Fibroblast of skin of back (primary cell): ENCODE measurements at regions not wholly inside any gene's neighbourhood (a gene's known extent, or its start where the extent isn't known, plus 50 kb on each side); places are given as distances from the start of the nearest gene placed in this dataset.

Experiments used
- DNase-seq: peaks from one replicate; pipeline ENCODE4 v3.0.0-alpha.2; 2013

DNA sequence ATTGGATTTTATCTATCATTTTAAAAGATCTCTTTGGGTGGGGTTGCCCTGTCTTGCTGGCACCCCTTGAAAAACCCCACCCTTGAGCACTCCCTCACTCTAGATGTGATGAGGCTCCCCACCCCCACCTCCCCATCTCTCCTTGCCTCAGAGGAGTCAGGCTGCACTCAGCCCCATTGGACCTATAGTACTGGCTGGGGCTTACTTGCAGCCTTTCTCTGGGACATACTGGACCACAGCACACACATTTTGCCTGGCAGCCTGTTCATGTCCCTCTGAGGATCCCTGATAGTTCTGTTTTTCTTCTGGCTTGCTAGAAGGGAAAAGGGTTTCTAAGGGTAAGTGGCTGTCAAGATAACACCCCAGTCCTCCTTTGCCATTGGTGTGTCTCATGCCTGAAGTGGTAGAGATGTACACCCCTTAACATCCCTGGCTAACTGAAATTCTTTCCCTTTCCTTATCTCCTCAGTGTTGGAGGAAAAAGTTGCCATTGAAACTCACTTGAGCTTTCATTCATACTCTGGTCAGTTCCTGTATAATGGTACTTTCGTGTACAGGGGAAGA is 553.4 kb upstream of the CITED2 start:
- no peak for DNase-seq

GRCh38 chr6:139927236-139927635 is 552.8 kb upstream of the CITED2 start:
- peak; percentile 63 for DNase-seq

DNA sequence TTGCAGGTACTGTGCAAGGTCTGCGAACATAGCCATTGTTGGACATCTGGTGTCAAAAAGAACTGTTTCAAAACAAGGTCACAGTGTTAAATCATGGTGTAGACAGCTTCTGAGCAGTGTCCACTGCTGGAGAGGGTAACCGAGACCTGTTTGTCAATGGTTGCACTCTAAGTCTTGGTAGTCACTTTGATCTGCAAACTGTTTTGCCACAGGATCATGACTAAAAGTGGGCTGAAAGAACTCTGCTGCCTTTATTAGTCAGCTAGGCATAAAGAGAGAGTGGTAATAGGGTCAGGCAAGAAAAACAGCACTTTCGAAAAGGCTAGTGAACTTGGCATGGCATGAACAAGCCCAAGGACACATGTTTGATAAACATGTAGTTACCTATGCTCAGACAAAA is 552.3 kb upstream of the CITED2 start:
- no peak for DNase-seq

- peak; percentile 96 for DNase-seq
These were observed 551.6 kb upstream of the CITED2 start for GRCh38 chr6:139925894-139926641.

DNA sequence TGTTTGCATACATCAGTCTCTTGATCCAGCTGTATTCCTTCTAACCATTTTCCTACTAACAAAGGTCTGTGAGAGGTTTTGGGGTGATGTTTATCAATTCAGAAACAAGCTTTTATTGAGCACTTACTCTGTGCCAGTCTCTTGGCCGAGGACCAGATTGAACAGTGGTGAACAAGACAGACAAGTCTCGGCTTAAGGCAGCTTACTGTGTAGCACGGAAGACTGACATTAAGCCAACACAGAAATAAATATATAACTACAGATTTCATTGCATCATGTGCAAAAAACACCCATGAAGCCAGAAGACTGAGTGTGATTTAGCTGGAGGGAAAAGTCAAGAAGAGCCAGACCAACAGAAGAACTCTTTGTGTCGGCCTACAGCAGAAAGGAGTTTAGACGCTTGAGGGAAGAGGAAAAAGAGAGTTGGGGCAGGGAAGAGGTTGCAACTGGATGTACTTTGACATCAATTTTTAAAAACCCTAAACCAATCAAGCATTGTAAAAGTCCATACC is 549.6 kb upstream of the CITED2 start:
- no peak for DNase-seq

DNA sequence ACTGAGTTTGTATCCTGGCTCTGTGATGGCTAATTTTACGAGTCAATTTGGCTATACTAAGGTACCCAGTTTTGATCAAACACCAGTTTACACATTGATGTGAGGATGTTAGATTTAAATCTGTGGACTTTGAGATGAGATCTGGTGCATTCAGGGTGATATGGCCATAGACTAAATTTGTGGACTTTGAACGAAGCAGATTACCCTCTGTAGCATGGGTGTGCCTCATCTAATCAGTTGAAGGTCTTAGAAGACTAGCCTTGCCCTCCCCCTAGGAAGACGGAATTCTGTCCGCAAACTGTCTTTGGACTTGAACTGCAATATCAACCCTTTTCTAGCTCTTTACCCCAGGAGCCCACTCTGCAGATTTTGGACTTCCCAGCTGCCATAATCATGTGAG is 547.8 kb upstream of the CITED2 start:
- DNase-seq, result no peak

DNA sequence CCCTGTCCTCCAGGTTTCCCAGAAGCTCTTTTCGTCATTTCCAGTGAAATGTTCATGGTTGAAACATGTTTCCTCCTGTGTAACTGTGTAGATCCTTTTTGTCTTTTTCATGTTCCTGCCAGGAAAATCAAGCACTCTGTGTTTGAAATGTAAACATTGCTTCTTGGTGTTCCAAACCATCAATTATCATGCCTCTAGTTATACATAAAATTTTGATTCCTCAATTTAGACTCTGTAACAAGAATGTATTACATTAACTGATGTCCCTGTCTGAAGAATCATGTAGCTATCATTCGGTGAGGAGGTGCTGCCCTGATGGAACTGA is 546.3 kb upstream of the CITED2 start:
- DNase-seq, result no peak

DNA sequence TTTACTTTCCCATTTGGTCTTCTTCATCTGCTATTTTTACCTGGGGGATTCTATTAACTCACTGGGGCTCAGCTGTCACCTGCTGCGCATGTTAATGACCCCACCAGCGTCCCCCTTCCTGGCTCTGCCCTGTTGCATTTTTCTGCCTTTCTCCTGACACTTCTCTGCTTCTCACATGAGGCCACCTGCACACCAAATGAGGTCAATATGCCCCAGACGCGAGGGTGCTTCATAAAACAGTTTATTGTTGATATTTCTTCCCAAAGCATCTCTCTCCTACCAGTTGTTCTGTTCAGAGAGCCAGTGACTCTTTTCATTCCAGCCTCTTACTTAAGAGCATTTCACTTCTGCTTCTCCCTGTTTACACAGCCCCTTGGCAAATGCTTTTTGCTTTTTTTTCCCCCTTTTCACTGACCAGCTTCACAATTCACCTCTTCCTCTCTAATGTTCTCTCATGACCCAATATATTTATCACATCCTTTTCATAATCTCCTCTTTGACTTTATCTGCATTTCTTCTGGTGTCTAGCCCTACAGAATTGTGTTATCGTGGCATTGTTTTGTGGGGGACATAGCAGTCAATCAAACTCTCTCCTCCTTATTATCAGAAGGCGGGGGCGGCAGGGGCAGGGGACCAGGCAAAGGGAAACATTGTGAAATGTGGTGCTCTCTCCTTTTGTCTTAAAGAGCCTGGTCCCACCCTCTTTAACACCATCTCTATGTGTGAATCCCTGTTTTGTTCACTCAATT is 545.8 kb upstream of the CITED2 start:
- DNase-seq, result no peak

GRCh38 chr6:139919107-139920026 is 544.9 kb upstream of the CITED2 start:
- DNase-seq, result no peak

- no peak for DNase-seq
These were observed 543.6 kb upstream of the CITED2 start for GRCh38 chr6:139917951-139918630.

GRCh38 chr6:139914910-139915309 is 540.5 kb upstream of the CITED2 start:
- DNase-seq, result no peak

- no peak for DNase-seq
These were observed 538.4 kb upstream of the CITED2 start for GRCh38 chr6:139912735-139913400.

GRCh38 chr6:139909992-139910391 is 535.5 kb upstream of the CITED2 start:
- DNase-seq, result no peak

DNA sequence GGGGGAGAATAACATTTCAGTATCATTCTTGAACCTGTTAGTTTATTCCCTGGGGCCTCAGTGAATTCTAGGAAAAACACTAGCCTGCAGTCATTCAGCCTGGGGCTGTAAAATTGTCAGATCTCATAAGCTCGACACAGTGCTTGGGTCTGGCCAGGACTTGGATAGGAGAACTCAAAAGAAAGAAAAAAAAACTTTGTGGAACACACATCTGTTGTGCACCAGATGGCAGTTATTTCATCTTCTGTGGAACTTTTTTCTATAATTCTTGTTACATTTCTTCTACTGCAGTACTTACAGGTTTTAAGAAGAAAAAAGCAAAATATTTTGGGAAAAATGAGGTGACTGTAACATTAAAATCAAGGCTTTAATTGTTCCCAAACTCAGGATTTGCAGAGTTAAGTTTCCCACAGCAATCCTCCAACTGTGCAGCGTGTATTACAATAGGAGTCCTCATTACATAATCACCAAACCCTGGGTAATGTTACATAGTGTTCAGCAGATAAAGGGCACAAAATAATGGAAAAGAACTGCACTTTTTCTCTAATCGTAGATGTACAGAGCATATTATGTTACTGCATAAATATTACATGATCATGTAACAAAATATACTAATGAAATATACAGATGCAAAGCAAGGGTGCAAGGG is 531.1 kb upstream of the CITED2 start:
- no peak for DNase-seq

DNA sequence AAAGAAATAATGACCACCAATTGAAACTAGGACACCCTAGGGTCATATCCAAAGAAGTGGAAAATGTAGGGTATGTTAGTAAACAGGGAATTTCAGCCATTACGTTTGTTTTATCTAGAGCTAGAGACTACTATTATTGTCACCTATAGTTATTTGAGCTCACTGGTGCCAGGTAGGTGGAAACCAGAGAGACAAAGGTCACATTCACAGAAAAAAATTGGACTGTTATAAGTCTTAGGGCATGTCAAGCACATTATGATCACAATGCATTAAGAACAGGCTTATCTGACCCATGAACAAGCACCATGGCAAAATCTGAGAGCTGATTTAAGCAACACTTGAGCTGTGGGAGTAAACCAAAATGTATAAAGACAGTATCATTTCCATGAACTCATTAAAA is 530.1 kb upstream of the CITED2 start:
- DNase-seq, result no peak

- DNase-seq, result no peak
These were observed 529.7 kb upstream of the CITED2 start for GRCh38 chr6:139904158-139904533.

- DNase-seq, result no peak
These were observed 529.1 kb upstream of the CITED2 start for GRCh38 chr6:139903411-139904157.

DNA sequence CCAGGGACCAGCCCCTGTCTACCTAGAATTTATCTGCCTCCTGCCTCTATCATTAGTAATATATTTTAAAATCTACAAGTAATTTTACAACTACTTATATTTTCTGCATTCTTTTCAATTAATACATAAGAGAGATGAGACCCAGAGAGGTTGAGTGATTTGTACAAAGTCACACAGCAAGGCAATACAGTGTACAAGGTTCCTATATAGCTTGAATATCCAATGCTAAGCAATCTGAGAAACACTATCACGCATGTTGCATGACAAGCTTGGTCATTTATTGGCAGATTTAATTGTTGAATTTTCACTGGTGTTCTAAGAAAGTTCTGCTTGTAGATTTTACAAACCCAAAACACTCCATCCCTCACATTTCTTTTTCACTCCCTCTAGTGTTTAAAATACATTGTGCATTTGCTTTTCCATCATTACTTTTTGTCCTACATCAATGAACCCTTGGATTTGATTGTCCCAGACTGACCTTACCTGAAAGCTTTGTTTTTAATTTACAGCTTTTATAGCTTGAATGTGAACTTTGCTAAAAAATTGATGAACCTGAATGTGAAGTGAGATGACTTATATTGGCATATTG is 520.9 kb upstream of the CITED2 start:
- no peak for DNase-seq

GRCh38 chr6:139894271-139894670 is 519.8 kb upstream of the CITED2 start:
- no peak for DNase-seq

DNA sequence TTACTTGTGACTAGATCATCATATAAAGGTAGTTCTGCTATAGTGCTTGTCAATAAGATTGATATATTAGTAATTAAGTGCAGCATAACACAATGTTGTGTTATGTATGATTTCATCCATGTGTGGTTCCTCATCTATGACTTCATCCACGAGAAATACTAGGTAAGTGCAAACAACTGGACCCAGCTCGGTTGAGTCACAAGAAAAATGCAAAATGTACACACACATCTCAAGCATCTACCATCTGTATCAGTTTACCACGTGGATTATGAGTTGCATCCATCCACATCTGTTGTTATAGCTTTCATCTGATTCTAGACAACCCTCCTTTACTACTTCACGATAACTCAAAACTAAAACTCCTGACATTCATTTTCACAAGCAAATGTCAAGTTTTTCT is 517.0 kb upstream of the CITED2 start:
- DNase-seq, result peak; percentile 45
